H1 (cell line): ENCODE measurements at regions not wholly inside any gene's neighbourhood (a gene's known extent, or its start where the extent isn't known, plus 50 kb on each side); places are given as distances from the start of the nearest gene placed in this dataset.
"Not testable (repeated sequence)": the region's sequence is repeated elsewhere in the genome, so short reads cannot be mapped to it uniquely, and the experiment has no call there.

Experiments used
- CTCF ChIA-PET: fragments of 300-600 bp; sonication (Branson Sonifier 250); formaldehyde crosslinking; loops from one replicate; lab custom pipeline; 2021; ENCODE audit not compliant: partially characterized antibody; lab: Charles Lee
- POLR2A ChIA-PET: fragments of 300-600 bp; sonication (Branson Sonifier 250); formaldehyde crosslinking; loops from one replicate; lab custom pipeline; 2021; ENCODE audit warnings: inconsistent platforms; ENCODE audit not compliant: partially characterized antibody; lab: Charles Lee
- DNase-seq, 2 experiments: peaks; one replicate each; pipeline versions ENCODE4 v3.0.0 to v3.0.0-alpha.2; 2010 to 2022; ENCODE audit warnings: low spot score in 2 of 2, low read depth in 1 of 2, mixed read lengths in 1 of 2
- FAIRE-seq: peaks from 2 replicates; lab custom pipeline; 2011; peaks lifted over from hg19 to GRCh38; lab: Jason Lieb, UNC
- H2AFZ ChIP-seq: 2 replicates; pipeline ENCODE4 v1.8.1; 2012; ENCODE audit warnings: low read length, inconsistent platforms
- H2AK5ac ChIP-seq: 2 replicates; pipeline ENCODE4 v1.6.1; 2013; ENCODE audit warnings: low read depth, low read length
- H2BK120ac ChIP-seq: replicated peaks from 2 replicates; pipeline ENCODE3; 2013; ENCODE audit warnings: low read depth, low read length, inconsistent platforms
- H2BK12ac ChIP-seq: 2 replicates; pipeline ENCODE4 v1.6.1; 2013; ENCODE audit warnings: low read depth, low read length
- H2BK15ac ChIP-seq: 2 replicates; pipeline ENCODE4 v1.6.1; 2013; ENCODE audit warnings: low read length
- H2BK20ac ChIP-seq: 2 replicates; pipeline ENCODE4 v1.6.1; 2013; ENCODE audit warnings: low read length
- H2BK5ac ChIP-seq: 2 replicates; pipeline ENCODE4 v1.6.1; 2013; ENCODE audit warnings: low read depth, low read length
- H3K14ac ChIP-seq: 2 replicates; pipeline ENCODE4 v1.6.1; 2013; ENCODE audit warnings: inconsistent platforms; ENCODE audit not compliant: insufficient read length
- H3K18ac ChIP-seq: 2 replicates; pipeline ENCODE4 v1.6.1; 2013; ENCODE audit warnings: low read length; ENCODE audit errors: extremely low read depth
- H3K23ac ChIP-seq: 2 replicates; pipeline ENCODE4 v1.6.1; 2013; ENCODE audit warnings: inconsistent platforms; ENCODE audit not compliant: insufficient read length
- H3K23me2 ChIP-seq: 2 replicates; pipeline ENCODE4 v1.6.1; 2013; ENCODE audit warnings: low read depth, low read length
- H3K27ac ChIP-seq: 2 replicates; pipeline ENCODE4 v1.6.1; 2011; ENCODE audit warnings: low read depth, low read length, inconsistent platforms
- H3K27me3 ChIP-seq, 4 experiments: replicated peaks in 1 of 4; 1 replicate in 1 of 4; 2 replicates in 3 of 4; pipeline versions ENCODE4 v1.6.1 to v1.8.1; 2011 to 2013; ENCODE audit warnings: low read length in 3 of 4, mild to moderate bottlenecking in 3 of 4, inconsistent platforms in 2 of 4, mixed read lengths in 2 of 4, moderate library complexity in 1 of 4; ENCODE audit not compliant: control insufficient read depth in 3 of 4, insufficient read depth in 3 of 4; ENCODE audit errors: extremely low read depth in 1 of 4
- H3K36me3 ChIP-seq, 4 experiments: 2 replicates each; pipeline versions ENCODE4 v1.6.1 to v1.8.1; 2011 to 2013; ENCODE audit warnings: mild to moderate bottlenecking in 4 of 4, low read length in 3 of 4, moderate library complexity in 2 of 4, control low read depth in 1 of 4, inconsistent platforms in 1 of 4; ENCODE audit not compliant: insufficient read depth in 4 of 4, control insufficient read depth in 2 of 4
- H3K4ac ChIP-seq: replicated peaks from 2 replicates; pipeline ENCODE3; 2013; ENCODE audit warnings: low read length, low read depth, mixed read lengths, inconsistent platforms; ENCODE audit not compliant: insufficient read length
- H3K4me1 ChIP-seq, 4 experiments: replicated peaks in 1 of 4; 1 replicate in 1 of 4; 2 replicates in 3 of 4; pipeline versions ENCODE4 v1.6.1 to v1.8.1; 2011 to 2013; ENCODE audit warnings: low read length in 3 of 4, inconsistent platforms in 2 of 4, mixed read lengths in 1 of 4; ENCODE audit not compliant: insufficient read depth in 4 of 4, control insufficient read depth in 3 of 4
- H3K4me2 ChIP-seq, 2 experiments: 2 replicates each; pipeline versions ENCODE4 v1.6.1 to v1.8.1; 2011 to 2013; ENCODE audit warnings: low read depth in 2 of 2, low read length in 2 of 2, control low read depth in 1 of 2, inconsistent platforms in 1 of 2, mild to moderate bottlenecking in 1 of 2; ENCODE audit not compliant: insufficient read depth in 1 of 2
- H3K4me3 ChIP-seq, 4 experiments: fragments of 200-600, 300-600 bp in 1 of 4; sonication (generic), shearing (Covaris generic), sonication (Bioruptor Twin) in 1 of 4; 2 replicates each; pipeline versions ENCODE4 v1.5.1 to v1.8.1; 2011 to 2016; ENCODE audit warnings: low read length in 4 of 4, low read depth in 3 of 4, control low read depth in 2 of 4, inconsistent platforms in 2 of 4, mild to moderate bottlenecking in 2 of 4, mixed read lengths in 1 of 4, moderate library complexity in 1 of 4; ENCODE audit not compliant: insufficient read depth in 2 of 4; ENCODE audit errors: extremely low read depth in 1 of 4
- H3K56ac ChIP-seq: replicated peaks from 2 replicates; pipeline ENCODE3; 2013; ENCODE audit warnings: low read depth, mild to moderate bottlenecking, mixed read lengths, low read length, inconsistent platforms; ENCODE audit not compliant: insufficient read length
- H3K79me1 ChIP-seq: 2 replicates; pipeline ENCODE4 v1.6.1; 2013; ENCODE audit warnings: low read depth, low read length, control low read depth
- H3K79me2 ChIP-seq, 2 experiments: 2 replicates each; pipeline versions ENCODE4 v1.6.1 to v1.8.1; 2012 to 2013; ENCODE audit warnings: low read length in 2 of 2, mild to moderate bottlenecking in 2 of 2, inconsistent platforms in 1 of 2; ENCODE audit not compliant: insufficient read depth in 2 of 2, control insufficient read depth in 1 of 2
- H3K9ac ChIP-seq, 4 experiments: replicated peaks in 1 of 4; 1 replicate in 1 of 4; 2 replicates in 3 of 4; pipeline versions ENCODE4 v1.6.1 to v1.8.1; 2011 to 2013; ENCODE audit warnings: low read depth in 3 of 4, low read length in 3 of 4, control low read depth in 2 of 4, mild to moderate bottlenecking in 2 of 4, moderate library complexity in 2 of 4, inconsistent platforms in 1 of 4; ENCODE audit errors: extremely low read depth in 1 of 4
- H3K9me3 ChIP-seq, 2 experiments: 2 replicates each; pipeline versions ENCODE4 v1.6.1 to v1.8.1; 2012 to 2013; ENCODE audit warnings: mild to moderate bottlenecking in 2 of 2, moderate library complexity in 2 of 2, control low read depth in 1 of 2, inconsistent platforms in 1 of 2, low read depth in 1 of 2, low read length in 1 of 2, mixed read lengths in 1 of 2; ENCODE audit not compliant: insufficient read depth in 2 of 2
- H4K20me1 ChIP-seq, 2 experiments: replicated peaks in 1 of 2; 2 replicates each; pipeline versions ENCODE3 to v1.8.1; 2011 to 2013; ENCODE audit warnings: inconsistent platforms in 2 of 2, low read length in 2 of 2, mild to moderate bottlenecking in 1 of 2; ENCODE audit not compliant: insufficient read depth in 2 of 2, control insufficient read depth in 1 of 2
- H4K5ac ChIP-seq: 2 replicates; pipeline ENCODE4 v1.6.1; 2013; ENCODE audit warnings: low read length, low read depth, mixed read lengths, inconsistent platforms; ENCODE audit not compliant: insufficient read length
- H4K8ac ChIP-seq: 2 replicates; pipeline ENCODE4 v1.8.0; 2013; ENCODE audit warnings: mild to moderate bottlenecking, moderate library complexity, low read length, inconsistent platforms; ENCODE audit not compliant: insufficient read depth; ENCODE audit errors: extremely low read depth
- H4K91ac ChIP-seq: replicated peaks from 2 replicates; pipeline ENCODE3; 2013; ENCODE audit warnings: low read length, mixed read lengths, inconsistent platforms; ENCODE audit not compliant: insufficient read length
- WGBS, 2 experiments: shearing (Covaris generic) in 1 of 2; methylation state at CpG; one replicate each; pipeline versions ENCODE4 v1.1.6 to v1.1.7; 2013 to 2015; ENCODE audit warnings: low lambda C conversion rate in 2 of 2, mixed read lengths in 2 of 2, inconsistent platforms in 1 of 2, low coverage in 1 of 2, missing lambda C conversion rate in 1 of 2; ENCODE audit not compliant: insufficient replicate concordance in 2 of 2, insufficient coverage in 1 of 2, insufficient read length in 1 of 2; ENCODE audit errors: extremely low coverage in 1 of 2, missing lambda C conversion rate in 1 of 2; 5-methylcytosine and 5-hydroxymethylcytosine counted together

GRCh38 chr9:39483880-39484279 is 128.4 kb downstream of the SPATA31A1 start:
- H2BK12ac ChIP-seq, H4K8ac ChIP-seq, H3K4me3 ChIP-seq, H3K56ac ChIP-seq, H2BK15ac ChIP-seq, H2BK20ac ChIP-seq, H3K23me2 ChIP-seq, H3K9me3 ChIP-seq, H3K27me3 ChIP-seq, H3K79me2 ChIP-seq, H3K27ac ChIP-seq, H3K4me1 ChIP-seq, H3K9ac ChIP-seq, H4K5ac ChIP-seq, H3K18ac ChIP-seq, H4K20me1 ChIP-seq, H3K14ac ChIP-seq, H2BK120ac ChIP-seq, CTCF ChIA-PET, H2BK5ac ChIP-seq, FAIRE-seq, H3K4ac ChIP-seq, H3K23ac ChIP-seq, H3K36me3 ChIP-seq, DNase-seq, H2AFZ ChIP-seq, H3K4me2 ChIP-seq, POLR2A ChIA-PET, H2AK5ac ChIP-seq, H4K91ac ChIP-seq, H3K79me1 ChIP-seq: not testable (repeated sequence)
- 75% methylated on average over 2 of the region's 2 CpGs; no CpG with 5 or more reads in 1 of the 2 experiments for WGBS, 2 experiments

- 91% methylated on average over 1 of the region's 1 CpG; no CpG with 5 or more reads in 1 of the 2 experiments for WGBS, 2 experiments
- POLR2A ChIA-PET, H3K4me3 ChIP-seq, H3K27me3 ChIP-seq, H2AFZ ChIP-seq, H2BK5ac ChIP-seq, H4K8ac ChIP-seq, H3K23me2 ChIP-seq, H4K20me1 ChIP-seq, H2BK120ac ChIP-seq, H2BK20ac ChIP-seq, H3K79me2 ChIP-seq, H3K79me1 ChIP-seq, H4K91ac ChIP-seq, H3K18ac ChIP-seq, H3K9me3 ChIP-seq, DNase-seq, H3K36me3 ChIP-seq, H3K56ac ChIP-seq, H2AK5ac ChIP-seq, H2BK15ac ChIP-seq, CTCF ChIA-PET, FAIRE-seq, H4K5ac ChIP-seq, H3K4me1 ChIP-seq, H3K14ac ChIP-seq, H3K27ac ChIP-seq, H3K23ac ChIP-seq, H3K4me2 ChIP-seq, H3K4ac ChIP-seq, H2BK12ac ChIP-seq, H3K9ac ChIP-seq: not testable (repeated sequence)
Observed at GRCh38 chr9:39484292-39484691, 128.8 kb downstream of the SPATA31A1 start.
